HepG2 (cell line): ENCODE measurements at regions not wholly inside any gene's neighbourhood (a gene's known extent, or its start where the extent isn't known, plus 50 kb on each side); places are given as distances from the start of the nearest gene placed in this dataset.

Experiments used
- ATAC-seq: fragments of 200-7000 bp; cut with Tn5 transposase; 3 replicates; pipeline ENCODE4 v1.9.1; 2020; ENCODE audit warnings: mild to moderate bottlenecking, moderate library complexity
- BruUV-seq: library from RNA; stranded (reverse); fragments of 400-500 nt; replicated peaks from 2 replicates; lab custom pipeline; 2021; lab: Mats Ljungman, UMichigan
- CTCF ChIA-PET: fragments of 300-600 bp; formaldehyde crosslinking; extraction: SDS; loops from one replicate; lab custom pipeline; 2021; ENCODE audit warnings: low total read pairs, inconsistent platforms, low intra/inter-chr PET ratio; lab: Yijun Ruan, JAX
- POLR2A ChIA-PET: fragments of 350-600 bp; sonication (Branson Sonifier 250); formaldehyde crosslinking; loops from one replicate; lab custom pipeline; 2020; ENCODE audit warnings: antibody characterized with exemption, inconsistent platforms; lab: Yijun Ruan, JAX
- DNase-seq: peaks from one replicate; pipeline ENCODE4 v3.0.0-alpha.2; 2015; ENCODE audit warnings: low spot score
- FAIRE-seq: peaks from 3 replicates; lab custom pipeline; 2011; peaks lifted over from hg19 to GRCh38; lab: Jason Lieb, UNC
- H2AFZ ChIP-seq: one replicate; pipeline ENCODE4 v1.6.1; 2011; ENCODE audit warnings: low read length, inconsistent platforms
- H3K27ac ChIP-seq: fragments of 300-600 bp; 3 replicates; pipeline ENCODE4 v1.8.0; 2011; ENCODE audit warnings: mixed run types, mild to moderate bottlenecking, mixed read lengths, low read length, inconsistent platforms; ENCODE audit not compliant: insufficient read depth; ENCODE audit errors: extremely low read length
- H3K27me3 ChIP-seq, 2 experiments: fragments of 200-600 bp in 1 of 2; 2 replicates in 1 of 2; 3 replicates in 1 of 2; pipeline versions ENCODE4 v1.6.0 to v1.8.0; 2011; ENCODE audit warnings: low read length in 2 of 2, mild to moderate bottlenecking in 2 of 2, moderate library complexity in 2 of 2, inconsistent platforms in 1 of 2; ENCODE audit not compliant: insufficient read depth in 2 of 2, control insufficient read depth in 1 of 2
- H3K36me3 ChIP-seq, 2 experiments: fragments of 200-600 bp in 1 of 2; replicated peaks in 1 of 2; 2 replicates in 1 of 2; 3 replicates in 1 of 2; pipeline versions ENCODE4 v1.5.1 to v1.8.0; 2011; ENCODE audit warnings: low read length in 2 of 2, inconsistent platforms in 1 of 2; ENCODE audit not compliant: insufficient read depth in 2 of 2, control insufficient read depth in 1 of 2
- H3K4me1 ChIP-seq: 2 replicates; pipeline ENCODE4 v1.5.1; 2012; ENCODE audit warnings: low read length, inconsistent platforms; ENCODE audit not compliant: insufficient read depth
- H3K4me2 ChIP-seq: 2 replicates; pipeline ENCODE4 v1.6.0; 2011; ENCODE audit warnings: low read depth, low read length, inconsistent platforms
- H3K4me3 ChIP-seq, 3 experiments: fragments of 200-600 bp in 1 of 3; sonication (generic), shearing (Covaris generic) in 1 of 3; replicated peaks in 1 of 3; 2 replicates each; pipeline ENCODE4 v1.5.1; 2011 to 2016; ENCODE audit warnings: low read length in 3 of 3, inconsistent platforms in 2 of 3, low read depth in 2 of 3, mild to moderate bottlenecking in 2 of 3, control low read depth in 1 of 3, mixed read lengths in 1 of 3; ENCODE audit not compliant: insufficient read depth in 1 of 3
- H3K79me2 ChIP-seq: one replicate; pipeline ENCODE4 v1.6.1; 2011; ENCODE audit warnings: low read length, inconsistent platforms; ENCODE audit not compliant: insufficient read depth
- H3K9ac ChIP-seq: 2 replicates; pipeline ENCODE4 v1.6.0; 2011; ENCODE audit warnings: mild to moderate bottlenecking, low read depth, low read length, inconsistent platforms; ENCODE audit not compliant: insufficient read depth
- H3K9me3 ChIP-seq: 2 replicates; pipeline ENCODE4 v1.5.1; 2012; ENCODE audit warnings: mild to moderate bottlenecking, low read length
- H4K20me1 ChIP-seq: 2 replicates; pipeline ENCODE4 v1.6.0; 2011; ENCODE audit warnings: inconsistent platforms, mild to moderate bottlenecking, low read length, moderate library complexity; ENCODE audit not compliant: insufficient read depth
- ARNT ChIP-seq: fragments of 450-650 bp; IDR thresholded peaks from 2 replicates; pipeline ENCODE4 v1.6.1; 2017
- ATAD3A ChIP-seq: sonication (generic); formaldehyde crosslinking; IDR thresholded peaks from 2 replicates; pipeline ENCODE4 v1.4.0; 2020; ENCODE audit warnings: missing genetic modification reagents
- ATF1 ChIP-seq: IDR thresholded peaks from 2 replicates; pipeline ENCODE4 v1.6.1; 2016; ENCODE audit warnings: mild to moderate bottlenecking, control low read depth
- CEBPB ChIP-seq: IDR thresholded peaks from 2 replicates; pipeline ENCODE4 v1.6.1; 2011; ENCODE audit warnings: low read depth, low read length, improper control_type of control experiment, borderline replicate concordance
- FOXK1 ChIP-seq: sonication (generic); formaldehyde crosslinking; IDR thresholded peaks from 2 replicates; pipeline ENCODE4 v1.4.0; 2020; ENCODE audit warnings: low read depth, missing genetic modification reagents, borderline replicate concordance
- KDM5A ChIP-seq: fragments of 200-600 bp; sonication (generic); IDR thresholded peaks from 2 replicates; pipeline ENCODE4 v1.7.0; 2018; ENCODE audit warnings: antibody characterized with exemption, mild to moderate bottlenecking, low read length, borderline replicate concordance
- KLF11 ChIP-seq: IDR thresholded peaks from 2 replicates; pipeline ENCODE4 v1.6.1; 2016; ENCODE audit warnings: missing compliant biosample characterization
- MAFK ChIP-seq, 2 experiments: IDR thresholded peaks in 1 of 2; conservative IDR thresholded peaks in 1 of 2; 2 replicates each; pipeline ENCODE4 v1.6.1; 2011; ENCODE audit warnings: improper control_type of control experiment in 2 of 2, low read length in 2 of 2
- MEF2D ChIP-seq: sonication (generic); formaldehyde crosslinking; IDR thresholded peaks from 2 replicates; pipeline ENCODE4 v1.5.1; 2020; ENCODE audit warnings: mild to moderate bottlenecking, missing genetic modification reagents
- POLR2A ChIP-seq, 2 experiments: IDR thresholded peaks; 2 replicates each; pipeline ENCODE4 v1.6.1; 2011; ENCODE audit warnings: low read depth in 2 of 2, low read length in 2 of 2, mild to moderate bottlenecking in 1 of 2, moderate library complexity in 1 of 2; ENCODE audit not compliant: insufficient read depth in 1 of 2
- SAP130 ChIP-seq: IDR thresholded peaks from 2 replicates; pipeline ENCODE4 v1.6.1; 2016; ENCODE audit warnings: low read depth
- SATB2 ChIP-seq: sonication (generic); formaldehyde crosslinking; IDR thresholded peaks from 2 replicates; pipeline ENCODE4 v1.5.0; 2020; ENCODE audit warnings: missing genetic modification reagents
- SIN3A ChIP-seq: IDR thresholded peaks from 2 replicates; pipeline ENCODE4 v1.6.1; 2011; ENCODE audit warnings: low read depth, mild to moderate bottlenecking, control low read depth, low read length, borderline replicate concordance
- SNAI1 ChIP-seq: sonication (generic); formaldehyde crosslinking; IDR thresholded peaks from 2 replicates; pipeline ENCODE4 v1.5.0; 2020; ENCODE audit warnings: mild to moderate bottlenecking, missing genetic modification reagents, borderline replicate concordance
- SOX5 ChIP-seq: IDR thresholded peaks from 2 replicates; pipeline ENCODE4 v1.6.1; 2016; ENCODE audit warnings: borderline replicate concordance
- TCF7 ChIP-seq: sonication (generic); IDR thresholded peaks from 2 replicates; pipeline ENCODE4 v1.6.1; 2016; ENCODE audit warnings: antibody characterized with exemption, low read depth
- TRIM22 ChIP-seq: fragments of 450-650 bp; IDR thresholded peaks from 2 replicates; pipeline ENCODE4 v1.6.1; 2017
- ZBTB25 ChIP-seq: IDR thresholded peaks from 2 replicates; pipeline ENCODE4 v1.6.1; 2018; ENCODE audit warnings: missing genetic modification reagents
- ZFP36L1 ChIP-seq: sonication (generic); formaldehyde crosslinking; IDR thresholded peaks from 2 replicates; pipeline ENCODE4 v1.8.0; 2022; ENCODE audit warnings: mild to moderate bottlenecking, missing genetic modification reagents, moderate library complexity
- ZFX ChIP-seq: sonication (generic); formaldehyde crosslinking; IDR thresholded peaks from 2 replicates; pipeline ENCODE4 v1.4.0; 2020; ENCODE audit warnings: mild to moderate bottlenecking, low read depth, missing genetic modification reagents, moderate library complexity
- ZKSCAN8 ChIP-seq: IDR thresholded peaks from 2 replicates; pipeline ENCODE4 v1.6.1; 2016; ENCODE audit warnings: borderline replicate concordance, missing genetic modification reagents, missing compliant biosample characterization
- ZMAT3 ChIP-seq: sonication (generic); formaldehyde crosslinking; conservative IDR thresholded peaks from 2 replicates; pipeline ENCODE4 v1.7.0; 2021; ENCODE audit warnings: missing genetic modification reagents
- ZNF317 ChIP-seq: sonication (generic); formaldehyde crosslinking; IDR thresholded peaks from 2 replicates; pipeline ENCODE4 v1.5.0; 2020; ENCODE audit warnings: mild to moderate bottlenecking, missing genetic modification reagents
- ZNF720 ChIP-seq: sonication (generic); formaldehyde crosslinking; IDR thresholded peaks from 2 replicates; pipeline ENCODE4 v1.4.0; 2020; ENCODE audit warnings: missing genetic modification reagents
- ZNF749 ChIP-seq: sonication (generic); formaldehyde crosslinking; IDR thresholded peaks from 2 replicates; pipeline ENCODE4 v1.8.0; 2022; ENCODE audit warnings: mild to moderate bottlenecking, missing genetic modification reagents, moderate library complexity, borderline replicate concordance
- ZNF75D ChIP-seq: sonication (generic); formaldehyde crosslinking; IDR thresholded peaks from 2 replicates; pipeline ENCODE4 v1.8.1; 2023; ENCODE audit warnings: missing genetic modification reagents, mild to moderate bottlenecking, borderline replicate concordance
- ZSCAN25 ChIP-seq: sonication (generic); formaldehyde crosslinking; IDR thresholded peaks from 2 replicates; pipeline ENCODE4 v1.8.0; 2022; ENCODE audit warnings: mild to moderate bottlenecking, missing genetic modification reagents
- WGBS: methylation state at CpG from one replicate; pipeline ENCODE4 v1.1.6; 2017; ENCODE audit warnings: low lambda C conversion rate; 5-methylcytosine and 5-hydroxymethylcytosine counted together
- in situ Hi-C: cut with HindIII; loops from 2 replicates; pipeline ENCODE4 v1.10.0; 2017; ENCODE audit warnings: low pct_unique_long_range_greater_than_20kb; ENCODE audit not compliant: extremely low pct_ligation_motif_present
- intact Hi-C: fragments of 100-400 bp; cut with micrococcal nuclease; formaldehyde crosslinking; loops from one replicate; pipeline ENCODE4 v1.10.0; 2022; ENCODE audit not compliant: unreplicated experiment
- TF ChIP-seq, protein P1 (sequence below): sonication (generic); formaldehyde crosslinking; IDR thresholded peaks from 2 replicates; pipeline ENCODE4 v1.4.0; 2020; ENCODE audit warnings: missing genetic modification reagents

- no peak for DNase-seq
- ATAC-seq: no peak
- no peak for FAIRE-seq
- H2AFZ ChIP-seq: no peak overlapping the region
- no peak overlapping the region for H3K27ac ChIP-seq
- H3K4me2 ChIP-seq: no peak overlapping the region
- no peaks in the 10 kb centered on the region for H3K79me2 ChIP-seq
- 94% methylated on average over 3 of the region's 8 CpGs for WGBS
- no peaks in the 10 kb centered on the region for H3K27me3 ChIP-seq
- H3K9me3 ChIP-seq: no peaks in the 10 kb centered on the region
- H3K9ac ChIP-seq: no peak overlapping the region
- peaks cover 17% of the 10 kb centered on the region for H3K4me1 ChIP-seq
- ChIA-PET POLR2A (interaction anchor here (1.0 to 7.8 kb wide), 3 partner anchors 7 to 250 kb away, joined by 3 to 131 read pairs (median 5); no protein-coding TSS in a partner anchor), CTCF (no interaction called here)
- in situ Hi-C loops: loop anchor here (25.0 kb wide), 1 partner anchor 721 kb away; the partner anchor contains the start of gene HSD3B7
- no peak overlapping the region for H3K4me3 ChIP-seq
- intact Hi-C loops: no loop called here
- no TSS peak for BruUV-seq
- H3K36me3 ChIP-seq: peaks cover 48 to 56% of the 10 kb centered on the region in 2 experiments
- peaks cover 6% of the 10 kb centered on the region; the same call in 1 of the 2 replicates for H4K20me1 ChIP-seq
- TF ChIP-seq ZBTB25 (CRISPR knock-in tag) (no peak), TCF7 (no peak), SAP130 (no peak), CEBPB (no peak), ATAD3A (CRISPR knock-in tag) (no peak), ZNF720 (no peak), KLF11 (no peak), TRIM22 (no peak), MEF2D (CRISPR knock-in tag) (no peak), ZFX (CRISPR knock-in tag) (0 out of 2 replicates have a peak, but pooled peaks have one; percentile 9), SATB2 (CRISPR knock-in tag) (no peak), POLR2A (IDR thresholded peaks at IDR 0.05; ENCODE audit: insufficient read depth in 1 of 2, low read depth in 2 of 2, low read length in 2 of 2) (peak in 1 of 2 experiments; percentile 28; a peak in 2 of 4 replicates), ZNF317 (CRISPR knock-in tag) (no peak), ZNF749 (CRISPR knock-in tag) (no peak), SOX5 (CRISPR knock-in tag) (no peak), ZNF75D (CRISPR knock-in tag) (no peak), ATF1 (CRISPR knock-in tag) (no peak), SNAI1 (CRISPR knock-in tag) (no peak), ARNT (no peak), ZKSCAN8 (CRISPR knock-in tag) (no peak), KDM5A (no peak), SIN3A (no peak), ZSCAN25 (CRISPR knock-in tag) (no peak), ZMAT3 (CRISPR knock-in tag) (no peak), FOXK1 (CRISPR knock-in tag) (no peak), ZFP36L1 (CRISPR knock-in tag) (no peak), MAFK (conservative IDR thresholded peaks at IDR 0.05 in 1 of 2, IDR thresholded peaks at IDR 0.05 in 1 of 2; ENCODE audit: low read length in 2 of 2) (no peak)
- TF ChIP-seq, protein P1, sequence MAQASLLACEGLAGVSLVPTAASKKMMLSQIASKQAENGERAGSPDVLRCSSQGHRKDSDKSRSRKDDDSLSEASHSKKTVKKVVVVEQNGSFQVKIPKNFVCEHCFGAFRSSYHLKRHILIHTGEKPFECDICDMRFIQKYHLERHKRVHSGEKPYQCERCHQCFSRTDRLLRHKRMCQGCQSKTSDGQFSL (CRISPR knock-in tag): no peak
Measured at GRCh38 chr16:31708348-31708747, 165.3 kb upstream of the ZNF267 start.
